ENCODE measurements at regions not wholly inside any gene's neighbourhood (a gene's known extent, or its start where the extent isn't known, plus 50 kb on each side); places are given as distances from the start of the nearest gene placed in this dataset.

- TF ChIP-seq POLR2AphosphoS5 (IDR thresholded peaks at IDR 0.05; ENCODE audit: low read depth, low read length) (no peak), SIN3A (IDR thresholded peaks at IDR 0.05; ENCODE audit: borderline replicate concordance, insufficient read depth, low read length) (no peak), TAF1 (IDR thresholded peaks at IDR 0.05; ENCODE audit: borderline replicate concordance, insufficient read depth, low read length) (no peak), REST (IDR thresholded peaks at IDR 0.05; ENCODE audit: insufficient read depth in 1 of 2, low read depth in 2 of 2, low read length in 2 of 2) (no peak), FOXP2 (optimal IDR thresholded peaks at IDR 0.05; ENCODE audit: borderline replicate concordance, extremely low read depth, extremely low read length, insufficient read depth) (no peak)
Observed at GRCh38 chr15:97461226-97461625, 499.3 kb upstream of the ARRDC4 start.

Measured in PFSK-1 (cell line).